ENCODE measurements at regions not wholly inside any gene's neighbourhood (a gene's known extent, or its start where the extent isn't known, plus 50 kb on each side); places are given as distances from the start of the nearest gene placed in this dataset.
"Not testable (repeated sequence)": the region's sequence is repeated elsewhere in the genome, so short reads cannot be mapped to it uniquely, and the experiment has no call there.

- Mint-ChIP-seq H3K4me1 (no peaks in the 10 kb centered on the region), H3K27me3 (peaks cover 13% of the 10 kb centered on the region), H3K9me3 (no peaks in the 10 kb centered on the region), H3K4me3 (no peak overlapping the region), H3K36me3 (ENCODE audit: insufficient read depth) (no peaks in the 10 kb centered on the region), H3K27ac (ENCODE audit: low read depth) (no peak overlapping the region)
- ATAC-seq (replicated peaks; ENCODE audit: extremely low read depth, poor library complexity, severe bottlenecking) (no peak), DNase-seq (ENCODE audit: low spot score in 2 of 2) (no peak)
Observed at GRCh38 chr5:74462356-74462755, 178.2 kb downstream of the ENC1 start.

GRCh38 chr5:74461251-74461650 lies 179.3 kb downstream of the ENC1 start:
- no peaks in the 10 kb centered on the region for H3K36me3 Mint-ChIP-seq (ENCODE audit: insufficient read depth)
- H3K4me1 Mint-ChIP-seq = no peaks in the 10 kb centered on the region
- no peak for DNase-seq (ENCODE audit: low spot score in 2 of 2)
- no peaks in the 10 kb centered on the region for H3K9me3 Mint-ChIP-seq
- H3K27me3 Mint-ChIP-seq = peaks cover 13% of the 10 kb centered on the region
- H3K4me3 Mint-ChIP-seq = no peak overlapping the region
- no peak overlapping the region for H3K27ac Mint-ChIP-seq (ENCODE audit: low read depth)
- ATAC-seq (replicated peaks; ENCODE audit: extremely low read depth, poor library complexity, severe bottlenecking) = no peak

GRCh38 chr5:74460694-74461093 lies 179.8 kb downstream of the ENC1 start:
- DNase-seq (ENCODE audit: low spot score in 2 of 2) (no peak), ATAC-seq (replicated peaks; ENCODE audit: extremely low read depth, poor library complexity, severe bottlenecking) (no peak)
- H3K27ac Mint-ChIP-seq (ENCODE audit: low read depth) = no peak overlapping the region
- H3K9me3 Mint-ChIP-seq = no peaks in the 10 kb centered on the region
- H3K4me3 Mint-ChIP-seq = no peak overlapping the region
- H3K4me1 Mint-ChIP-seq = no peaks in the 10 kb centered on the region
- H3K27me3 Mint-ChIP-seq = peaks cover 13% of the 10 kb centered on the region
- no peaks in the 10 kb centered on the region for H3K36me3 Mint-ChIP-seq (ENCODE audit: insufficient read depth)

GRCh38 chr5:74459984-74460383 lies 180.5 kb downstream of the ENC1 start:
- DNase-seq (ENCODE audit: low spot score in 2 of 2) (no peak), ATAC-seq (replicated peaks; ENCODE audit: extremely low read depth, poor library complexity, severe bottlenecking) (no peak)
- peaks cover 13% of the 10 kb centered on the region for H3K27me3 Mint-ChIP-seq
- H3K4me3 Mint-ChIP-seq = no peak overlapping the region
- no peak overlapping the region for H3K27ac Mint-ChIP-seq (ENCODE audit: low read depth)
- no peaks in the 10 kb centered on the region for H3K36me3 Mint-ChIP-seq (ENCODE audit: insufficient read depth)
- H3K9me3 Mint-ChIP-seq = no peaks in the 10 kb centered on the region
- H3K4me1 Mint-ChIP-seq = no peaks in the 10 kb centered on the region

- no peak overlapping the region for H3K27ac Mint-ChIP-seq (ENCODE audit: low read depth)
- H3K36me3 Mint-ChIP-seq (ENCODE audit: insufficient read depth) = no peaks in the 10 kb centered on the region
Observed at GRCh38 chr5:74457876-74458275, 182.7 kb downstream of the ENC1 start.

GRCh38 chr5:74454263-74455030 lies 186.1 kb downstream of the ENC1 start:
- Mint-ChIP-seq H3K36me3 (ENCODE audit: insufficient read depth) (no peaks in the 10 kb centered on the region), H3K27ac (ENCODE audit: low read depth) (no peak overlapping the region), H3K4me3 (no peak overlapping the region), H3K27me3 (peaks cover 18% of the 10 kb centered on the region), H3K4me1 (no peaks in the 10 kb centered on the region), H3K9me3 (no peaks in the 10 kb centered on the region)
- ATAC-seq (replicated peaks; ENCODE audit: extremely low read depth, poor library complexity, severe bottlenecking) = no peak
- no peak for DNase-seq (ENCODE audit: low spot score in 2 of 2)

More at GRCh38 chr5:74457876-74458275, 182.7 kb downstream of the ENC1 start:
- Mint-ChIP-seq H3K9me3 (no peaks in the 10 kb centered on the region), H3K4me1 (no peaks in the 10 kb centered on the region), H3K27me3 (peaks cover 13% of the 10 kb centered on the region), H3K4me3 (no peak overlapping the region)
- no peak for DNase-seq (ENCODE audit: low spot score in 2 of 2)
- ATAC-seq (replicated peaks; ENCODE audit: extremely low read depth, poor library complexity, severe bottlenecking) = no peak

DNA sequence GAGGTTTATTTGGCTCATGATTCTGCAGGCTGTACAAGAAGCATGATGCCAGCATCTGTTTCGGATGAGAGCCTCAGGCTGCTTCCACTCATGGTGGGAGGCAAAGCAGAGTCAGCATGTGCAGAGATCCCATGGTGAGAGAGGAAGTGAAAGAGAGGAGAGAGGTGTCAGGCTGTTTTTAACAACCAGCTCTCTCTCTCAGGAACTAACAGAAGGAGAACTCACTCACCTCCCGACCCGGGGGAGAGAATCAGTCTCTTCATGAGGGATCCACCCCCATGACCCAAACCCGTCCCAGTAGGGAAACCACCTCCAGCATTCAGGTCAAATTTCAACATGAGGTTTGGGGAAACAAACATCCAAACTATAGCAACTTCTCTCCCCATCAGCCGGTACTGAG lies 187.7 kb downstream of the ENC1 start:
- no peaks in the 10 kb centered on the region for H3K9me3 Mint-ChIP-seq
- H3K4me3 Mint-ChIP-seq = no peak overlapping the region
- ATAC-seq (replicated peaks; ENCODE audit: extremely low read depth, poor library complexity, severe bottlenecking) (no peak), DNase-seq (ENCODE audit: low spot score in 2 of 2) (no peak)
- H3K27me3 Mint-ChIP-seq = peaks cover 18% of the 10 kb centered on the region
- no peaks in the 10 kb centered on the region for H3K4me1 Mint-ChIP-seq
- H3K36me3 Mint-ChIP-seq (ENCODE audit: insufficient read depth) = no peaks in the 10 kb centered on the region
- no peak overlapping the region for H3K27ac Mint-ChIP-seq (ENCODE audit: low read depth)

GRCh38 chr5:74450095-74450494 lies 190.4 kb downstream of the ENC1 start:
- no peak for DNase-seq (ENCODE audit: low spot score in 2 of 2)
- Mint-ChIP-seq H3K27ac (ENCODE audit: low read depth) (no peak overlapping the region), H3K4me3 (no peak overlapping the region), H3K4me1 (no peaks in the 10 kb centered on the region), H3K36me3 (ENCODE audit: insufficient read depth) (no peaks in the 10 kb centered on the region), H3K27me3 (peaks cover 18% of the 10 kb centered on the region), H3K9me3 (no peaks in the 10 kb centered on the region)
- ATAC-seq (replicated peaks; ENCODE audit: extremely low read depth, poor library complexity, severe bottlenecking) = no peak

DNA sequence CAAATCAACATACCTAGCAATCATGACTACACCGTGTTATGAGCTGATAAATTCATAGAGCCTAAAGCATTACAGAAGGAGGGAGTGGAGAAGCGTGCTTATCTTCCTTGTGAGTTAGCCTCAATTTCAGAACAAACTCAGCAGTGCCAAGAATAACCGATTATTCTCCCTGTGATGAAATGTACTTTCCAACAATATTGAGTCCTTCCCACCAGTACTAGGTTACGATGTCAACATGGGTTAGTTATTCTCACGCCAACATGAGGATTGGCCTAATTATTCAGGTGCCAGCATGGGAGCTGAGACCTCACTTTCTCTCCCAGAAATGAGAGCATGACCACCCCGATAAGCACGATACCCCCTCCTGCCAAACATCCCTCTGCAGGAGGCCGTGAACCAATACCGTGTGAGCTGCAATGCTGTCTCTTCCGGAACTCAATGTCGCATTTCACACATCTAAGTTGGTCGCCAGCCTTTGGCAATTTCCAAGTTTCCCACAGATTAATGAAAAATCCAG lies 193.7 kb downstream of the ENC1 start:
- Mint-ChIP-seq H3K27ac (ENCODE audit: low read depth) (no peak overlapping the region), H3K4me3 (no peak overlapping the region), H3K27me3 (peaks cover under 1% of the 10 kb centered on the region), H3K4me1 (no peaks in the 10 kb centered on the region), H3K36me3 (ENCODE audit: insufficient read depth) (no peaks in the 10 kb centered on the region), H3K9me3 (no peaks in the 10 kb centered on the region)
- ATAC-seq (replicated peaks; ENCODE audit: extremely low read depth, poor library complexity, severe bottlenecking) (no peak), DNase-seq (ENCODE audit: low spot score in 2 of 2) (no peak)

DNA sequence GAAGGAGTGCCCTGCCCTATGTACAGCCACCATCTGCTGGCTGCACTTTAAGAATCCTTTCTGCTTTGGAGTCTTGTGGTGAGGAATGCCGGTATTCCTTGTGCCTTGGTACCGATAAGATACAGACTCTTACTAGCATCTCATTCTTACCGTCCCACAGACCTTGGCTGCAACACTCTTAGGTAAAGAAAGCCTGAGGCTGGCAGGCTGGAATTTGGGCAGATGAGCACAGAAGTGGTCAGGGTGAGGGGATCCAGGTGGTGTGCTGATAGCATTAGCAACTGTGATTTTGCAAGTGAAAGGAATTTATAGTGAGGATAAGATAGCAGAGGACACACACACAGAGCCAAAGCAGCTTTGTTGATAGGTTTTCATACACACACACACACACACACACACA lies 198.1 kb downstream of the ENC1 start:
- ATAC-seq (replicated peaks; ENCODE audit: extremely low read depth, poor library complexity, severe bottlenecking) = no peak
- Mint-ChIP-seq H3K36me3 (ENCODE audit: insufficient read depth) (no peaks in the 10 kb centered on the region), H3K9me3 (no peaks in the 10 kb centered on the region), H3K27me3 (peaks cover 9% of the 10 kb centered on the region), H3K27ac (ENCODE audit: low read depth) (no peak overlapping the region), H3K4me3 (no peak overlapping the region), H3K4me1 (no peaks in the 10 kb centered on the region)
- no peak for DNase-seq (ENCODE audit: low spot score in 2 of 2)

GRCh38 chr5:74441616-74442015 lies 198.9 kb downstream of the ENC1 start:
- no peak for DNase-seq (ENCODE audit: low spot score in 2 of 2)
- no peak for ATAC-seq (replicated peaks; ENCODE audit: extremely low read depth, poor library complexity, severe bottlenecking)
- Mint-ChIP-seq H3K9me3 (no peaks in the 10 kb centered on the region), H3K27ac (ENCODE audit: low read depth) (no peak overlapping the region), H3K4me3 (no peak overlapping the region), H3K4me1 (no peaks in the 10 kb centered on the region), H3K36me3 (ENCODE audit: insufficient read depth) (no peaks in the 10 kb centered on the region), H3K27me3 (peaks cover 9% of the 10 kb centered on the region)

- Mint-ChIP-seq H3K4me3 (no peak overlapping the region), H3K27ac (ENCODE audit: low read depth) (no peak overlapping the region), H3K36me3 (ENCODE audit: insufficient read depth) (no peaks in the 10 kb centered on the region), H3K27me3 (peaks cover 9% of the 10 kb centered on the region), H3K4me1 (no peaks in the 10 kb centered on the region), H3K9me3 (no peaks in the 10 kb centered on the region)
- DNase-seq (ENCODE audit: low spot score in 2 of 2) (no peak), ATAC-seq (replicated peaks; ENCODE audit: extremely low read depth, poor library complexity, severe bottlenecking) (no peak)
Observed at GRCh38 chr5:74440341-74440740, 200.2 kb downstream of the ENC1 start.

DNA sequence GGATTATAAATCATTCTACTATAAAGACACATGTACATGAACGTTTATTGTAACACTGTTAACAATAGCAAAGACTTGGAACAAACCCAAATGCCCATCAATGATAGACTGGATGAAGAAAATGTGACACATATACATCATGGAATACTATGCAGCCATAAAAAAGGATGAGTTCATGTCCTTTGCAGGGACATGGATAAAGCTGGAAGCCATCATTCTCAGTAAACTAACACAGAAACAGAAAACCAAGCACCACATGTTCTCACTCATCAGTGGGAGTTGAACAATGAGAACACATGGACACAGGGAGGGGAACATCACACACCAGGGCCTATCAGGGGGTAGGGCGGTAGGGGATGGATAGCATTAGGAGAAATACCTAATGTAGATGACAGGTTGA lies 202.7 kb downstream of the ENC1 start:
- H3K27ac Mint-ChIP-seq (ENCODE audit: low read depth); DNase-seq (ENCODE audit: low spot score in 2 of 2); H3K9me3 Mint-ChIP-seq; H3K4me3 Mint-ChIP-seq; H3K36me3 Mint-ChIP-seq (ENCODE audit: insufficient read depth); H3K4me1 Mint-ChIP-seq; ATAC-seq (replicated peaks; ENCODE audit: extremely low read depth, poor library complexity, severe bottlenecking): not testable (repeated sequence)
- H3K27me3 Mint-ChIP-seq = peaks cover 24% of the 10 kb centered on the region
